UCSD-AML1 (cell line): ENCODE measurements at regions not wholly inside any gene's neighbourhood (a gene's known extent, or its start where the extent isn't known, plus 50 kb on each side); places are given as distances from the start of the nearest gene placed in this dataset.
"Not testable (repeated sequence)": the region's sequence is repeated elsewhere in the genome, so short reads cannot be mapped to it uniquely, and the experiment has no call there.

Experiments
- DNase-seq: peaks from one replicate; lab custom pipeline; 2025; ENCODE audit not compliant: unreplicated experiment; lab: John Stamatoyannopoulos, UW

- DNase-seq: no peak
These were observed 209.5 kb downstream of the GLRX3 start for GRCh38 chr10:130345728-130346127.

GRCh38 chr10:130350996-130351395 is 214.8 kb downstream of the GLRX3 start:
- no peak for DNase-seq

GRCh38 chr10:130351466-130352290 is 215.5 kb downstream of the GLRX3 start:
- DNase-seq: no peak

GRCh38 chr10:130352291-130352645 is 216.1 kb downstream of the GLRX3 start:
- DNase-seq: no peak

- no peak for DNase-seq
These were observed 217.9 kb downstream of the GLRX3 start for GRCh38 chr10:130353928-130354572.

GRCh38 chr10:130354573-130354954 is 218.4 kb downstream of the GLRX3 start:
- DNase-seq: no peak

GRCh38 chr10:130354976-130355795 is 219.0 kb downstream of the GLRX3 start:
- DNase-seq: no peak

- DNase-seq: not testable (repeated sequence)
These were observed 220.2 kb downstream of the GLRX3 start for GRCh38 chr10:130356429-130356828.

- no peak for DNase-seq
These were observed 221.0 kb downstream of the GLRX3 start for GRCh38 chr10:130357226-130357625.

GRCh38 chr10:130357951-130358350 is 221.8 kb downstream of the GLRX3 start:
- no peak for DNase-seq

- no peak for DNase-seq
These were observed 222.9 kb downstream of the GLRX3 start for GRCh38 chr10:130358981-130359650.

- no peak for DNase-seq
These were observed 223.5 kb downstream of the GLRX3 start for GRCh38 chr10:130359711-130360110.

- no peak for DNase-seq
These were observed 224.7 kb downstream of the GLRX3 start for GRCh38 chr10:130360826-130361311.

GRCh38 chr10:130361351-130362105 is 225.3 kb downstream of the GLRX3 start:
- DNase-seq: no peak

- DNase-seq: no peak
These were observed 226.1 kb downstream of the GLRX3 start for GRCh38 chr10:130362308-130362761.

- no peak for DNase-seq
These were observed 226.9 kb downstream of the GLRX3 start for GRCh38 chr10:130363051-130363450.

- no peak for DNase-seq
These were observed 227.8 kb downstream of the GLRX3 start for GRCh38 chr10:130363899-130364445.

- no peak for DNase-seq
These were observed 228.6 kb downstream of the GLRX3 start for GRCh38 chr10:130364631-130365411.
